ENCODE measurements at regions not wholly inside any gene's neighbourhood (a gene's known extent, or its start where the extent isn't known, plus 50 kb on each side); places are given as distances from the start of the nearest gene placed in this dataset.

DNA sequence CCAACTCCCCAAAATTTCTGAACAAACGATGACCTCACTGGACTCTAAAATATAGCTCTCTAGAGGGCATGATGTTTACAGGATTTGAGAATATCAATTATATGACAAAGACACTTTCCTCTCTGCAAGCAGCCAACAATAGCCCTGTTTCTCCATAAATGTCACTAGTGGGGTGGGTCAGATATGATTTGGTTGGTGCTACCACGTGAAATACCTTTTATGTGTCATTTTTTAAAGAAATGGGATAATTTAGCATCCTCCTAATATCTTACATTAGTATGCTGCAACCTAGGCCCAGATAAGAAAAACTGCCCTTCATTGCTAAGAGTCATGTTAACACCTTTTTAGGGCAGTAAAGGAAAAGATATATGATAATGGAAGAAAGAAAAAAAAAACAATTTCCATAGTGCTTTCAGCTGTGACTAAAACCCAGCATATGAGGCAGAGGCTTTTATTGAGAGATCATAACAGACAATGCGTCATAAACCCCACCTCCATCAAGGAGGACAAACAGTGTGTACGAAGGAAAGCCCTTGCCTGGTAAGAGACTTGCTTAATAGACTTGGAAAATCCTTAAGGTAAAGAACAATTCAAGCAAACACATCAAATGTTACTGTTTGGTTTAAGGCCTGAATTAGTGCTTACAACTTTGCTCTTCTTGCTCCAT lies 372.4 kb upstream of the PAPPA start:
- H4K5ac ChIP-seq (ENCODE audit: low read length): no peak overlapping the region
- no peak overlapping the region for H4K8ac ChIP-seq (ENCODE audit: low read depth, low read length)
- no peaks in the 10 kb centered on the region for H3K27me3 ChIP-seq (ENCODE audit: insufficient read depth, low read length, poor library complexity)
- no peaks in the 10 kb centered on the region for H3K36me3 ChIP-seq (ENCODE audit: control insufficient read depth, insufficient read depth, low read length)
- H3K18ac ChIP-seq (ENCODE audit: low read length): no peak overlapping the region
- no peak overlapping the region for H3K56ac ChIP-seq (ENCODE audit: low read length)
- no peak overlapping the region for H2AK5ac ChIP-seq (ENCODE audit: low read length)
- no peaks in the 10 kb centered on the region for H3K4me1 ChIP-seq (ENCODE audit: control insufficient read depth, low read depth, low read length)
- no peak overlapping the region for H3K23ac ChIP-seq (ENCODE audit: low read length)
- H3K4me2 ChIP-seq (ENCODE audit: low read length): no peak overlapping the region
- no peak overlapping the region for H3K4ac ChIP-seq (ENCODE audit: low read depth, low read length)
- no peak for DNase-seq
- no peaks in the 10 kb centered on the region for H3K79me1 ChIP-seq (ENCODE audit: low read length)
- H2BK120ac ChIP-seq (ENCODE audit: low read depth, low read length): no peak overlapping the region
- H3K27ac ChIP-seq (ENCODE audit: low read depth, low read length): no peak overlapping the region
- no peak overlapping the region for H3K4me3 ChIP-seq (ENCODE audit: low read length)
- H3K79me2 ChIP-seq (ENCODE audit: control insufficient read depth, insufficient read depth, low read length): no peaks in the 10 kb centered on the region
- no CpG with 5 or more reads among the region's 4 CpGs for WGBS (ENCODE audit: extremely low coverage, insufficient coverage, low lambda C conversion rate)
- H2BK5ac ChIP-seq (ENCODE audit: low read length): no peak overlapping the region
- no peak overlapping the region for H3K9ac ChIP-seq (ENCODE audit: low read length)
- no peak overlapping the region for H2BK15ac ChIP-seq (replicated peaks; ENCODE audit: low read depth)

DNA sequence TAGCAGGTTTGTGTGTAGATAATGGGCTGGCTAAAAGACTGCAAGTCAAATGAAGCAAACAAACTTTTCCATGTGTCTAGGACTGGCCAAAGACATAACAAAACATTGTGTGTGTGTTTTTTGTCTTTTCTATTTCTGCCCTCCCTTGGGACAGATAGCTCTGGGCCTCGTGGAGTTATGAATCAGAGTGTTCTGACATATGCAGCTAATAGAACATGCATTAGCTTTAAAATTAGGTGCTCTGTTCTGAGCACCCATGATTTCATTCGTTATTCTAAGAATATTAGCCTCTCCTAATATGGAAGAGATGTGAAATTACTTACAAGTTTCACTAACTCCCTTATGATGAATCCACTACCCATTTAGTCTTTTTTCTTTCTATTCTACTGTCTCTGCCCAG lies 367.3 kb upstream of the PAPPA start:
- H3K27me3 ChIP-seq (ENCODE audit: insufficient read depth, low read length, poor library complexity): no peaks in the 10 kb centered on the region
- H2BK120ac ChIP-seq (ENCODE audit: low read depth, low read length): no peak overlapping the region
- no peaks in the 10 kb centered on the region for H3K79me1 ChIP-seq (ENCODE audit: low read length)
- no peak overlapping the region for H3K4ac ChIP-seq (ENCODE audit: low read depth, low read length)
- H4K5ac ChIP-seq (ENCODE audit: low read length): no peak overlapping the region
- H3K27ac ChIP-seq (ENCODE audit: low read depth, low read length): no peak overlapping the region
- H4K8ac ChIP-seq (ENCODE audit: low read depth, low read length): no peak overlapping the region
- no peaks in the 10 kb centered on the region for H3K79me2 ChIP-seq (ENCODE audit: control insufficient read depth, insufficient read depth, low read length)
- H3K56ac ChIP-seq (ENCODE audit: low read length): no peak overlapping the region
- H3K4me3 ChIP-seq (ENCODE audit: low read length): no peak overlapping the region
- H2AK5ac ChIP-seq (ENCODE audit: low read length): no peak overlapping the region
- H3K36me3 ChIP-seq (ENCODE audit: control insufficient read depth, insufficient read depth, low read length): no peaks in the 10 kb centered on the region
- H2BK5ac ChIP-seq (ENCODE audit: low read length): no peak overlapping the region
- no peak for DNase-seq
- H3K4me2 ChIP-seq (ENCODE audit: low read length): no peak overlapping the region
- no peak overlapping the region for H2BK15ac ChIP-seq (replicated peaks; ENCODE audit: low read depth)
- H3K23ac ChIP-seq (ENCODE audit: low read length): no peak overlapping the region
- H3K9ac ChIP-seq (ENCODE audit: low read length): no peak overlapping the region
- no peaks in the 10 kb centered on the region for H3K4me1 ChIP-seq (ENCODE audit: control insufficient read depth, low read depth, low read length)
- H3K18ac ChIP-seq (ENCODE audit: low read length): no peak overlapping the region
- WGBS (ENCODE audit: extremely low coverage, insufficient coverage, low lambda C conversion rate): no CpG with 5 or more reads among the region's 2 CpGs

DNA sequence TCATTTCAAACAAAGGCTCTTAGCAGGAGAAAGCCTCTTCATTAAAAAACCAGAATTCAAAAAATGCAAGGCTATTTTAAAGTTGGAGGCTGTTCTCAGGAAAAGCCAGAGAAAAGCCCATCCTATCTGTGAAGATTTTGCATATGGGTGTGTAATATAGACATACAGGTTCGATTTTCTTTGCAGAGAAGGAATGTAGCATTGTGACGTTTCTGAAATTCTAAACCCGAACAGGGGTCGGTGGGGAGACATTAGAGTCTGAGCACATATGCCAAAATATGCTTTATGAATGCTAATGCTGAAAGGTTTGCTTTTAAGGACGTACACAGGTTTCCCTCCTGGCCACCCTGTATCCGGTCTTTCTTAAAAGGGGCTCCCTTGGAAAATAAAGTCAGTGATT lies 363.1 kb upstream of the PAPPA start:
- Histone ChIP-seq H3K79me1 (ENCODE audit: low read length) (no peaks in the 10 kb centered on the region), H3K4me2 (ENCODE audit: low read length) (no peak overlapping the region), H3K36me3 (ENCODE audit: control insufficient read depth, insufficient read depth, low read length) (no peaks in the 10 kb centered on the region), H3K18ac (ENCODE audit: low read length) (no peak overlapping the region), H3K27me3 (ENCODE audit: insufficient read depth, low read length, poor library complexity) (no peaks in the 10 kb centered on the region), H3K9ac (ENCODE audit: low read length) (no peak overlapping the region), H3K4ac (ENCODE audit: low read depth, low read length) (no peak overlapping the region), H2AK5ac (ENCODE audit: low read length) (no peak overlapping the region), H3K27ac (ENCODE audit: low read depth, low read length) (no peak overlapping the region), H3K79me2 (ENCODE audit: control insufficient read depth, insufficient read depth, low read length) (no peaks in the 10 kb centered on the region), H3K4me1 (ENCODE audit: control insufficient read depth, low read depth, low read length) (no peaks in the 10 kb centered on the region), H2BK15ac (replicated peaks; ENCODE audit: low read depth) (no peak overlapping the region), H4K8ac (ENCODE audit: low read depth, low read length) (no peak overlapping the region), H3K23ac (ENCODE audit: low read length) (no peak overlapping the region), H2BK5ac (ENCODE audit: low read length) (no peak overlapping the region), H3K4me3 (ENCODE audit: low read length) (no peak overlapping the region), H3K56ac (ENCODE audit: low read length) (no peak overlapping the region), H4K5ac (ENCODE audit: low read length) (no peak overlapping the region), H2BK120ac (ENCODE audit: low read depth, low read length) (no peak overlapping the region)
- no CpG with 5 or more reads among the region's 6 CpGs for WGBS (ENCODE audit: extremely low coverage, insufficient coverage, low lambda C conversion rate)
- no peak for DNase-seq

DNA sequence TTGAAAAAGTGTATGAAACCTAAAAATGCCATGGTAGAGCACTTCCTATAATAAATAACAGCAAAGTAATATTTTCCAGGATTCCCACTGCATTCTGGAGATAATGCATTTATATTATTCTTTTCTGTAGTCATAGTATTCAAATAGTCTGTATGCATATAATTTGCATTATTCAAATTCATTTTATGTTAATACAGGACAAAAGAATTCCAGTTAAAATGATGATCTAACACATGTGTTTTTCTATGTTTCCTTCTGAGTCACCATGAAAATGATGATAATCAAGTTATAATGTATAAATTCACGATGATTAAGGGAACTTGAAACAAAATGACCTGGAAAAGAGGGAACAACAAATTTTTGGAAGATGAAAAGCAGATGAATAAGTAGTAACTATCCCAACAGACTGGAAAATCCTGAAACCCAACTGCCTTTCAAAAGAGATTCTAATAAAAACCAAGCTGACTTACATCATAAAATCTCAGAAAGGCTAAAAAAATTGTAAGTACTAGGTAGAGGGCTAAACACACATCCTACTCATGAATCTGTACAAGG lies 358.6 kb upstream of the PAPPA start:
- Histone ChIP-seq H3K4me1 (ENCODE audit: control insufficient read depth, low read depth, low read length) (no peaks in the 10 kb centered on the region), H2BK120ac (ENCODE audit: low read depth, low read length) (no peak overlapping the region), H3K79me2 (ENCODE audit: control insufficient read depth, insufficient read depth, low read length) (no peaks in the 10 kb centered on the region), H2AK5ac (ENCODE audit: low read length) (no peak overlapping the region), H3K4ac (ENCODE audit: low read depth, low read length) (no peak overlapping the region), H3K27me3 (ENCODE audit: insufficient read depth, low read length, poor library complexity) (no peaks in the 10 kb centered on the region), H3K18ac (ENCODE audit: low read length) (no peak overlapping the region), H3K23ac (ENCODE audit: low read length) (no peak overlapping the region), H3K4me2 (ENCODE audit: low read length) (no peak overlapping the region), H3K9ac (ENCODE audit: low read length) (no peak overlapping the region), H3K4me3 (ENCODE audit: low read length) (no peak overlapping the region), H2BK5ac (ENCODE audit: low read length) (no peak overlapping the region), H3K79me1 (ENCODE audit: low read length) (no peaks in the 10 kb centered on the region), H3K27ac (ENCODE audit: low read depth, low read length) (no peak overlapping the region), H2BK15ac (replicated peaks; ENCODE audit: low read depth) (no peak overlapping the region), H3K36me3 (ENCODE audit: control insufficient read depth, insufficient read depth, low read length) (no peaks in the 10 kb centered on the region), H4K8ac (ENCODE audit: low read depth, low read length) (no peak overlapping the region), H4K5ac (ENCODE audit: low read length) (no peak overlapping the region), H3K56ac (ENCODE audit: low read length) (no peak overlapping the region)
- WGBS (ENCODE audit: extremely low coverage, insufficient coverage, low lambda C conversion rate): no CpG with 5 or more reads among the region's 1 CpG
- DNase-seq: no peak

- Histone ChIP-seq H2AK5ac (ENCODE audit: low read length) (no peak overlapping the region), H3K27me3 (ENCODE audit: insufficient read depth, low read length, poor library complexity) (no peaks in the 10 kb centered on the region), H3K4me1 (ENCODE audit: control insufficient read depth, low read depth, low read length) (no peaks in the 10 kb centered on the region), H3K23ac (ENCODE audit: low read length) (no peak overlapping the region), H3K56ac (ENCODE audit: low read length) (no peak overlapping the region), H3K79me1 (ENCODE audit: low read length) (no peaks in the 10 kb centered on the region), H2BK5ac (ENCODE audit: low read length) (no peak overlapping the region), H2BK120ac (ENCODE audit: low read depth, low read length) (no peak overlapping the region), H3K27ac (ENCODE audit: low read depth, low read length) (no peak overlapping the region), H3K79me2 (ENCODE audit: control insufficient read depth, insufficient read depth, low read length) (no peaks in the 10 kb centered on the region), H3K4me2 (ENCODE audit: low read length) (no peak overlapping the region), H4K5ac (ENCODE audit: low read length) (no peak overlapping the region), H2BK15ac (replicated peaks; ENCODE audit: low read depth) (no peak overlapping the region), H3K4ac (ENCODE audit: low read depth, low read length) (no peak overlapping the region), H4K8ac (ENCODE audit: low read depth, low read length) (no peak overlapping the region), H3K4me3 (ENCODE audit: low read length) (no peak overlapping the region), H3K18ac (ENCODE audit: low read length) (no peak overlapping the region), H3K36me3 (ENCODE audit: control insufficient read depth, insufficient read depth, low read length) (no peaks in the 10 kb centered on the region), H3K9ac (ENCODE audit: low read length) (no peak overlapping the region)
- no CpG with 5 or more reads among the region's 1 CpG for WGBS (ENCODE audit: extremely low coverage, insufficient coverage, low lambda C conversion rate)
- no peak for DNase-seq
Measured at GRCh38 chr9:115799734-115800133, 353.9 kb upstream of the PAPPA start.

DNA sequence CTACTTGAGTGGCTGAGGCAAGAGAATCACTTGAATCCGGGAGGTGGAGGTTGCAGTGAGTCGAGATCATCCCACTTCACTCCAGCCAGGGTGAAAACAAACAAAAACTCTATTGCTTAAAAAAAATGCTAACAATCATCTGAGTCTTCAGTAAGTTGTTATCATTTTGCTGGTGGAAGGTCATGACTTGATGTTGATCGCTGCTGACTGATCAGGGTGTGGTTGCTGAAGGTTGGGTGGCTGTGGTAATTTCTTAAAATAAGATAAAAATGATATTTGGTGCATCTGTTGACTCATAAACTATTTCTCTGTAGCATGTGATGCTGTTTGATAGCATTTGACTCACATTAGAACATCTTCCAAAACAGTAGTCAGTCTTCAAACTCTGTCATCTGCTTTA lies 349.4 kb upstream of the PAPPA start:
- Histone ChIP-seq H3K18ac (ENCODE audit: low read length) (no peak overlapping the region), H2BK5ac (ENCODE audit: low read length) (no peak overlapping the region), H3K9ac (ENCODE audit: low read length) (no peak overlapping the region), H3K4me3 (ENCODE audit: low read length) (no peak overlapping the region), H3K23ac (ENCODE audit: low read length) (no peak overlapping the region), H3K4me1 (ENCODE audit: control insufficient read depth, low read depth, low read length) (no peaks in the 10 kb centered on the region), H2BK120ac (ENCODE audit: low read depth, low read length) (no peak overlapping the region), H2AK5ac (ENCODE audit: low read length) (no peak overlapping the region), H4K5ac (ENCODE audit: low read length) (no peak overlapping the region), H3K36me3 (ENCODE audit: control insufficient read depth, insufficient read depth, low read length) (no peaks in the 10 kb centered on the region), H4K8ac (ENCODE audit: low read depth, low read length) (no peak overlapping the region), H3K4me2 (ENCODE audit: low read length) (no peak overlapping the region), H2BK15ac (replicated peaks; ENCODE audit: low read depth) (no peak overlapping the region), H3K27me3 (ENCODE audit: insufficient read depth, low read length, poor library complexity) (no peaks in the 10 kb centered on the region), H3K4ac (ENCODE audit: low read depth, low read length) (no peak overlapping the region), H3K79me1 (ENCODE audit: low read length) (no peaks in the 10 kb centered on the region), H3K79me2 (ENCODE audit: control insufficient read depth, insufficient read depth, low read length) (no peaks in the 10 kb centered on the region), H3K27ac (ENCODE audit: low read depth, low read length) (no peak overlapping the region), H3K56ac (ENCODE audit: low read length) (no peak overlapping the region)
- no CpG with 5 or more reads among the region's 3 CpGs for WGBS (ENCODE audit: extremely low coverage, insufficient coverage, low lambda C conversion rate)
- no peak for DNase-seq
